Hindlimb muscle (tissue), 1 donor: ENCODE measurements at regions not wholly inside any gene's neighbourhood (a gene's known extent, or its start where the extent isn't known, plus 50 kb on each side); places are given as distances from the start of the nearest gene placed in this dataset.

ENCODE experiments used
- DNase-seq: peaks from one replicate; pipeline ENCODE4 v3.0.0-alpha.2; 2013

DNA sequence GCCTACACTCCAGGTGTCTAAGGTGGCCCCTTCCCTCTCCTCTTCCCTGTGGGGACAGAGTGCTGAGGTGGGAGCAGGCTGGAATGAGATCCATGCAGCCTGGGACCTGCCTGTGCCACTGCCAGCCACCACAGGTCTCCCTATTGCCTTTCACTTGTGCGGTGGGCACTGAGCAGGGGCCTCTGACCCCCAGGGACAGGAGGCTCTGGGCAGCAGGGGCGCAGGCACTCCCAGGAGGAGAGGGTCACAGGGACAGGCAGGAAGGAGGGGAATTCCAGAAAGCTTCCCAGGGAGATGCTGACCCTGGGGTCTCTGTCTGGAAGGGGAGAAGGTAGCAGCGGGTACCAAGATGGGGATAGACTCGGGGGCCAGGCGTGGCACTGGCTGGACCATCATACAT is 228.5 kb upstream of the B3GAT1 start:
- DNase-seq = no peak

DNA sequence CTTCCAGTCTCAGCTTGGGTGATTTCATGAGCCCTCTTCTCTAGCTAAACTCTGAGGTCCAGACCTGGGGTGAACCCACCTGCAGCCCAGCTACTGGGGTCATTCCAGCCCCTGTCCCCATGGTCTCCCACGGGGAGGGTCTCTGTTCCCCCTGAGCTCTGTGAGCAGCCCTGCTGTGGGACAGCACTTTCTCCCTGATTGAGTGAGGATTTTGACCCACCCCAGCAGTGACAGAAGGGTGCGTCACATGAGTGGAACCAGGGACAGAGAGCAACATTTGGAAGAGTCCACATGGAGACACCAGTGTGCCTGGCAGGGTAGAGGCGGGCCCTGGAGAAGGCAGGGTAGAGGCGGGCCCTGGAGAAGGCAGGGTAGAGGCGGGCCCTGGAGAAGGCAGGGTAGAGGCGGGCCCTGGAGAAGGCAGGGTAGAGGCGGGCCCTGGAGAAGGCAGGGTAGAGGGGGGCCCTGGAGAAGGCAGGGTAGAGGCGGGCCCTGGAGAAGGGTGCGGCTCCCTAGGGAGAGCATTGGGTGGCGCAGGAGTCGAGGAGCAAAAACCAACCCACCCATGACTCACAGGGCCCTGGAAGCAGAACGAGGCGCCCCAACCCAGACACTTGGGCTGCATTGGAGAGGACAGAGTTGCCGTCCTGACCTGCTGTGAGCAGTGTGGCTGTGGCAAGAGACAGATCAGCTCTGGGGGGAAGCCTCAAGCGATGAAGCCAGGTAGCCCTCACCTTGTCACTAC is 227.7 kb upstream of the B3GAT1 start:
- no peak for DNase-seq

- no peak for DNase-seq
Observed at GRCh38 chr11:134638796-134639430, 226.9 kb upstream of the B3GAT1 start.

GRCh38 chr11:134637091-134638015 is 225.3 kb upstream of the B3GAT1 start:
- DNase-seq = no peak

DNA sequence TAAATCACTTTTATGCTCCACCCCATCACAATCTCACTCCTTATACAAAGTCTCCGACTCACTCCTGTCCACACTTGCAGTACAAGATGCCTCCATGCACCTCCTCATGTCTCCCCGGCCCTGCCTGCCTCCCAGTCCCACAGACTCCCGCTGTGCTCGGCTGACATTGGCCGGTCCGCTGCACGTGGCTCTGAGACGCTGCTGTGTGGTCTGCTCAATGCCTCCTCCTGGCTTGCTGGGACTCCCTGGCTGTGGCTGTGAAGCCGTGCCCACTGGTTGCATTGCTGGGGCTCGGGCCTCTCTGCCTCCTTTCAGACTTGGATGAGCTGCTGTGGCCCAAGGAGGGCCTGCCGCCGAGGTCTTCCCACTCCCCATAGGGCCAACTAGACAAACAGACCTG is 224.0 kb upstream of the B3GAT1 start:
- DNase-seq = no peak

DNA sequence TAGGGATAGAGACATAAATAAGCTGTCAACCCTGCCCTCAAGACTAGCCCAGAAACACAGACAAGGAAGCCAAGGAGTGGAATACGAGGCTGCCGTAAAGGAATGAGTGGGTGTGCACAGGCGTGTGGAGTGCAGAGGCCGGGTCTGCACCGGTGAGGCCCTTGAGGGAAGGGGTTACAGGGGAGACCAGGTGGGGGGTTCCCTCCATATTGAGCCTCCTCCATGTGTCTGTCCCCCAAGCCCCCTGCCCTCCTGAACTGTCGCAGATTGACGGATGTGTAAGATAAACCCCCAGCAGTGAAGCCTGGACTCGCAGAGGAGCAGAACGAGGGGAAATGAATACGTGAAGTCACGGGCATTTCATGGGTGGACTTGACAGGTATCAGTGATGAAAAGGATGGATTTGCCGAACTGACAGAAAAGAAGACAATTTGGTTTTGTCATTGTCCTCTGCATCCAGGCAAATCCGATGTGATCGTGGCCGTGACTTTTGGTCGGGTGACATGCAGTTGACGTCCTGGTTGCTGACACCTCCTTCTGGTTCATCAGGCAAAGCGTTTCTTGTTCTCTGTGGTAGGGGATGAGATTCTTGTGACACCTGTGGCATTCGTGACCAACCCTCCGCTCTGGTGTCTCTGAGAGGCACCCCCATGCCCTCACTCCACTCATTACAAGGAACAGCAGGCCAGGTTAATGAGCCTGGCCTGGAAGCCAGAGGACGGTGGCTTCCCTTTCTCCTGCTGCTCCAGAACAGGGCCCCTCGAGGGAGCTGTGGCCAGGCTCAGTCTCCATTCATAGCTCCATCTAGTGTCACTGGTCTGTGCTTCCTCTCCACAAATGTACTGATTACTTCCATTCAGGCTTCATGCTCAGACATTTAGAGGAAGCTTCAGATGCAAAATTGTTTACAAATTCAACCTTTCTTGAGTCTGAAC is 223.1 kb upstream of the B3GAT1 start:
- DNase-seq = no peak

DNA sequence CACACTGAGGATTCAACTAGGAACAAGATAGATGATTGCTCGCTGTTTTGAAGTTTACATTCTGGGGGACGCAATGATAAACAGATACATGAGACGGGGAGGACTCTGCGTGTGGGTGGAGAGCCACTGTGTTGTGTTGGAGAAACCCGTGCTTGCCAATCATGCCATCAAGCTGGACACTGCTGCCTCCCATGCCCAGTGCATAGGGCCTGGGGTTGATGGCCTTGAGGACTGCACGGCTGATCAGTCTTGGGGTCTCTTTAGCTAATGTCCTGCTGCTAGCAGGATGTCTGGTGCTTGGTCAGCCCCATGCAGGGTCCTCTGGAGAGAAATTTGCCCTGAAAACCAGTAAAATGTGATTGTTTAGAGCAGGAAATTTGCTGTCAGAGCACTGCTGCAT is 221.2 kb upstream of the B3GAT1 start:
- DNase-seq = no peak

DNA sequence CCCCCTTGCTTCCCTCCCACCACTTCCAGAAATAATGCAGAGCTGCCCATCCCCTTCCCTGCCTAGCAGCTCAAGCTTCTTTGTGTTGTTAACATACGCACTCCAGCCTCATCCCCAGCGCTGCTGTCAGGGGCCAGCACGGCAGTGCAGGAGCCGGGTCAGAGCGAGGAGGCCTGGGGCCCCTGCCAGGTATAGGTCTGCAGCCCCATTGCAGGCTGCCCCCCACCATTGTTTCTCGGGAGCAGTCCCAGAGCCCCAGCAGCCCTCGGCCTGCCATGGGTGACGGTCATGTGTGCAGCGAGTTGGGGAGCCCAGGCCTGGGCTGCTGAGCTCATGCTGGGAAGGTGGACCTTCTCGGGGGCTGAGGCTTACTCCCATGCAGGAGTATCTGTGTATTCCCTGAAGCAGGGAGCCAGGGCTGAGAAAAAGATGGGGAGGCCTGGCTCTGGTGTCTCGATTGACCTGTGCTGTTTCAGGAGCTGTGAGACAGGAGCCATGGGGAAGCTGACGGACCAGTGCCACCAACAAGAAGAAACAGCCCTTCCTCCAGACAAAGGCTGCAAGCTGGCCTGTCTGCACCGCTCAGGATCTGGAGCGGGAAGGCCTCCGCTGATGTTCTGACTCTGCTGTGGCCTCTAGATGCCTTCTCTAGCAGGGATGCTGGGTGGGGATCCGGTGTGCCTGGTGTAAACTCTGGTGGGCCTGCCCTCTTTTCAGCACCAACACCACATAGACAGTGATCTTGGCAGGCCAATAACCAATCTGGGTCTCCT is 220.5 kb upstream of the B3GAT1 start:
- no peak for DNase-seq

GRCh38 chr11:134630861-134631260 is 218.8 kb upstream of the B3GAT1 start:
- no peak for DNase-seq

GRCh38 chr11:134628426-134628825 is 216.4 kb upstream of the B3GAT1 start:
- DNase-seq = no peak

- no peak for DNase-seq
Observed at GRCh38 chr11:134626032-134626431, 214.0 kb upstream of the B3GAT1 start.

GRCh38 chr11:134625631-134626030 is 213.6 kb upstream of the B3GAT1 start:
- no peak for DNase-seq

DNA sequence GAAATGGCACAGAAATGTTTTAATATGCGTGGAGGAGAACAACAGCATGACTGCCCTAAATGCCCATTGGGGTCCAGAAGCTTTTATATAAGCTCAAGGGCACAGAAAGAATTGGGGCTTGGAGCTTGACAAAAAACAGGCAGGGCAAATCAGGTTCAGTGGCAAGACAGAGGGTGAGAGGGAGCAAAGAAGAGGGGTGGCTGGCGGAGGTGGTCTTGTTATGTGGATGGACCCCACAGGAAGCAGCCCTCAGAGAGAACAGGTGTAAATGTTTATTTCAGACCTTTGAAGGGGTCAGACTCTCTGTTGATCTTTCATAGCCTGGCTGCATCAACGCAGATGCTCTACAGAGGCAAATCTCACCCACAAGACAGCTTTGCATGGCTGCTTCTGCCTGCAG is 213.1 kb upstream of the B3GAT1 start:
- no peak for DNase-seq

GRCh38 chr11:134624166-134624920 is 212.3 kb upstream of the B3GAT1 start:
- no peak for DNase-seq

DNA sequence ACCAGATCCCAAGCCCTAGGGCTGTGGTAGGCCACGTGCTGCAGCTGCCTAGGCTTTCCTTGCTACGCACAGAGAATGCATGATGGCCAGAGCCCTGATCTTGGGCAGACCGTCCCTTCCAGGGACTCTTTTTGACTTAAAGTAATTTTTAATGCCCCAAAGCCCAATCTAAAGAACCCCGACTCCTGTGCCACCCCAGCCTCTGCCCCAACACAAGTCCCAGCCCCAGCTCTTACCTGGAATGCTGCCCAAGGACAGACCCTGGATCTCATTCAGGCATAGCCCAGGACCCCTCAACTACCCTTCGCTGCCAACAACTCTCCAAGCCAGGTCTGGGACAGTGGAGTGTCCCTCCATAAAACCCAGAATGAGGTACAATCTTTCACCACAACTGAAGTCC is 211.7 kb upstream of the B3GAT1 start:
- DNase-seq = no peak

GRCh38 chr11:134622458-134622857 is 210.4 kb upstream of the B3GAT1 start:
- DNase-seq = no peak

DNA sequence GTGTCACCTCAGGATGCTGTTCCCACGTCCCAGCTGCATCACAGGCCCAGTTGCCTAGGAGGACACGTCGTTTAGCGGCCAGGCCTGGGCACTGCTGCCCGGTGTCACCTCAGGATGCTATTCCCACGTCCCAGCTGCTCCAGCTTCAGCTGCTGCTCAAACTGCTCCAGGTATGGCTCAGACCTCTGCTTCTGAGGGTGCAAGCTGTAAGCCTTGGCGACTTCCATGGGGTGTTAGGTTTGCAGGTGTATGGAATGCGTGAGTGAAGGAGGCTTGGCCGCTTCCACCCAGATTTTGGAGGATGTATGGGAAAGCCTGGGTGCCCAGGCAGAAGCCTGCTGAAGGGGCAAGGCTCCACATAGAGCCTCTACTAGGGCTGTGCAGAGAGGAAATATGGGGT is 205.3 kb upstream of the B3GAT1 start:
- no peak for DNase-seq

DNA sequence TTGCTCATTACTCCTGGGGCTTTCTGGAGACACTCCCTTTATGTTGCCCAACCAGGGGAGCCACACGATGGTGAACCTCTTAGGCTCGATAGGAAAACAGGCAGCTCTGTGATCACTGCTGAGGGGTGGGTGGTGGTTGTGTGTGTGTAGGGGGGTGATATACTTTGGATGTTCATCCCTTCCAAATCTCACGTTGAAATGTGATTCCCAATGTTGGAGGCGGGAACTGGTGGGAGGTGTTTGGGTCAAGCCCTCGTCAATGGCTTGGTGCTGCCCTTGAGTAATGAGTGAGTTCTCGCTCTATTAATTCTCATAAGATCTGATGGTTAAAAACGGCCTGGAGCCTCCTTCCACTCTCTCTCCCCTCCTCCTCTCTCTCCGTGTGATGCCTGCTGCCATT is 204.0 kb upstream of the B3GAT1 start:
- DNase-seq = no peak

GRCh38 chr11:134615041-134615615 is 203.1 kb upstream of the B3GAT1 start:
- no peak for DNase-seq

DNA sequence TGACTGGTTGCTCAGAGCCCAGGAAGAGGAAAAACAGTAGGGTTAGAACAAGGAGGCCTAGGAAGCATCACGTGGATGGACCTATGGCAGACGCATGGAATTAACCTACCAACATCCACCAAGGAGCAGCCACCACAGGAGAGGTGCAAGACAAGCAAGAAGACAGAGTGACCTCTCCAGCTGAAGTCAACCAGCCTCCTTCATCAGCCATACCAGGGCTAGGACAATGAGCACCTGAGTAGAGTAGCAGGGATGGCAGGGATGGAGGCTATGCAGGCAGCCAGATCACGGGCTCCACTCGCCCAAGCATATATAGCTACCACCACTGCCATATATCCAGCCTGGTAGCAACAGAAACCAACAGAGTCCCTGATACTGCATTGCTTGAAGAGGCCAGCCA is 202.1 kb upstream of the B3GAT1 start:
- no peak for DNase-seq
